ENCODE measurements at regions not wholly inside any gene's neighbourhood (a gene's known extent, or its start where the extent isn't known, plus 50 kb on each side); places are given as distances from the start of the nearest gene placed in this dataset.
"Not testable (repeated sequence)": the region's sequence is repeated elsewhere in the genome, so short reads cannot be mapped to it uniquely, and the experiment has no call there.

GRCh38 chr7:27438881-27439589 lies 196.4 kb downstream of the EVX1 start:
- 28% methylated on average over 6 of the region's 6 CpGs for WGBS (ENCODE audit: insufficient coverage, low coverage, low lambda C conversion rate, missing lambda C conversion rate)
- peaks cover 0 to 8% (median 0%) of the 10 kb centered on the region in 4 donors for H3K4me1 ChIP-seq
- DNase-seq, result no peak
- H3K27me3 ChIP-seq, result no peaks in the 10 kb centered on the region
- no peak overlapping the region for H3K4me3 ChIP-seq
- H3K9me3 ChIP-seq, result no peaks in the 10 kb centered on the region
- H3K36me3 ChIP-seq, result no peaks in the 10 kb centered on the region
- no peak overlapping the region for H3K27ac ChIP-seq
- TF ChIP-seq CTCF (IDR thresholded peaks at IDR 0.05) (no peak), POLR2A (IDR thresholded peaks at IDR 0.05) (no peak)
- ATAC-seq, result peak; percentile 52 to 85 (median 66)
- intact Hi-C loops (cut with DNase I), result no loop called here

GRCh38 chr7:27442455-27442854 lies 199.9 kb downstream of the EVX1 start:
- H3K4me3 ChIP-seq, result no peak overlapping the region
- H3K4me1 ChIP-seq, result peaks cover 0 to 8% (median 0%) of the 10 kb centered on the region in 4 donors
- H3K36me3 ChIP-seq, result no peaks in the 10 kb centered on the region
- no peak overlapping the region for H3K27ac ChIP-seq
- DNase-seq (no peak), ATAC-seq (no peak)
- H3K9me3 ChIP-seq, result no peaks in the 10 kb centered on the region
- intact Hi-C loops (cut with DNase I), result no loop called here
- no peaks in the 10 kb centered on the region for H3K27me3 ChIP-seq
- TF ChIP-seq CTCF (IDR thresholded peaks at IDR 0.05) (no peak), POLR2A (IDR thresholded peaks at IDR 0.05) (no peak)

- H3K4me1 ChIP-seq; H3K36me3 ChIP-seq; H3K9me3 ChIP-seq; H3K4me3 ChIP-seq; DNase-seq; intact Hi-C loops (cut with DNase I); H3K27me3 ChIP-seq; ATAC-seq; H3K27ac ChIP-seq: not testable (repeated sequence)
- WGBS (ENCODE audit: insufficient coverage, low coverage, low lambda C conversion rate, missing lambda C conversion rate), result 33% methylated on average over 1 of the region's 8 CpGs
Observed at GRCh38 chr7:27449046-27449445, 206.4 kb downstream of the EVX1 start.

- no peaks in the 10 kb centered on the region for H3K9me3 ChIP-seq
- no peaks in the 10 kb centered on the region for H3K4me1 ChIP-seq
- no peak overlapping the region for H3K4me3 ChIP-seq
- WGBS (ENCODE audit: insufficient coverage, low coverage, low lambda C conversion rate, missing lambda C conversion rate), result 55% methylated on average over 8 of the region's 8 CpGs
- no peaks in the 10 kb centered on the region for H3K36me3 ChIP-seq
- no peaks in the 10 kb centered on the region for H3K27me3 ChIP-seq
- H3K27ac ChIP-seq, result no peak overlapping the region
- TF ChIP-seq POLR2A (IDR thresholded peaks at IDR 0.05) (no peak), CTCF (IDR thresholded peaks at IDR 0.05) (no peak)
- DNase-seq (no peak), ATAC-seq (no peak)
- intact Hi-C loops (cut with DNase I), result no loop called here
Observed at GRCh38 chr7:27453702-27454405, 208.8 kb downstream of the HIBADH start.

- H3K4me3 ChIP-seq; H3K9me3 ChIP-seq; intact Hi-C loops (cut with DNase I); DNase-seq; H3K27me3 ChIP-seq; ATAC-seq; H3K36me3 ChIP-seq; H3K4me1 ChIP-seq; H3K27ac ChIP-seq: not testable (repeated sequence)
- WGBS (ENCODE audit: insufficient coverage, low coverage, low lambda C conversion rate, missing lambda C conversion rate), result no CpG with 5 or more reads among the region's 16 CpGs
Observed at GRCh38 chr7:27457120-27457519, 205.6 kb downstream of the HIBADH start.

GRCh38 chr7:27457603-27458565 lies 204.8 kb downstream of the HIBADH start:
- WGBS (ENCODE audit: insufficient coverage, low coverage, low lambda C conversion rate, missing lambda C conversion rate), result 83% methylated on average over 13 of the region's 35 CpGs
- H3K27ac ChIP-seq; H3K36me3 ChIP-seq; H3K4me3 ChIP-seq; intact Hi-C loops (cut with DNase I); H3K9me3 ChIP-seq; H3K4me1 ChIP-seq; H3K27me3 ChIP-seq; DNase-seq: not testable (repeated sequence)
- ATAC-seq, result peak in 1 of 4 donors; percentile 10

Measured in right lobe of liver (tissue), 6 donors.